Stimulated activated CD4-positive, alpha-beta T cell treated with anti-CD3 and anti-CD28 coated beads, Interleukin-1b, Interleukin-23, amount 100 ng/mL, for 24 hours (primary cell): ENCODE measurements at regions not wholly inside any gene's neighbourhood (a gene's known extent, or its start where the extent isn't known, plus 50 kb on each side); places are given as distances from the start of the nearest gene placed in this dataset.
"Not testable (repeated sequence)": the region's sequence is repeated elsewhere in the genome, so short reads cannot be mapped to it uniquely, and the experiment has no call there.

Experiments
- DNase-seq, 4 experiments: peaks; one replicate each; pipeline ENCODE4 v3.0.0-alpha.2; 2020; ENCODE audit warnings: low read depth in 4 of 4, low spot score in 1 of 4

DNA sequence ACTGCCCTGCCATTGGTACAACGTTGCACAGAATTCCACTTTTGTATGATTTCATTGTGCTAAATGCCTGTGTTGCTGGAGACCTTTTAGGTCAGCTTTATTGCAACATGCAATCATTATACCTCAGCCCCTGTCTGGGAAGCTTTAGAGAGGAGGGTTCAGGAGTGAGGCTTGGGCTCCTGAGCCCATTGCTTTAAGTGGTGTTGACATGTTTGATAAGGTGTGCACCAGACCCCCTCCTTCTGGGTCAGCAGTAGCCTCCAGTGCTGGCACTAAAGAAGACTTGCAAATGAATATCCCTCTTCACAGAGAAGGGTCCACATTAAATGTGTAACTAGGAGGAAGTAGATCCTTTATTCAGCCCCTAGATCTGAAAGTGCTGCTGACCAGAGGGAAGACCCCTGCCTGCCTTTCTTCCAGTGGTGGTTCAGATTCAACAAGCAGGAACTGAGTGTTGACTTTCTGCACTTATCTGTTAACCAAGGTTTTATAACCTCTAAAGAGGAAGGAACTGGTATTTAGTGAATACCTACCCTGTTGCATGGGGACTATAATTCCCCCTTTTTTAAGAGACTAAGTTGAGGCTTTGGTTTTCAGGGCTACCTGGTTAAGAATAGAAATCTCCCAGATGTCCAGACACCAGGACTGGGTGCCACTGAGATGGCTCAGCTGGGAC is 369.4 kb upstream of the IGFBP3 start:
- DNase-seq = no peak

DNA sequence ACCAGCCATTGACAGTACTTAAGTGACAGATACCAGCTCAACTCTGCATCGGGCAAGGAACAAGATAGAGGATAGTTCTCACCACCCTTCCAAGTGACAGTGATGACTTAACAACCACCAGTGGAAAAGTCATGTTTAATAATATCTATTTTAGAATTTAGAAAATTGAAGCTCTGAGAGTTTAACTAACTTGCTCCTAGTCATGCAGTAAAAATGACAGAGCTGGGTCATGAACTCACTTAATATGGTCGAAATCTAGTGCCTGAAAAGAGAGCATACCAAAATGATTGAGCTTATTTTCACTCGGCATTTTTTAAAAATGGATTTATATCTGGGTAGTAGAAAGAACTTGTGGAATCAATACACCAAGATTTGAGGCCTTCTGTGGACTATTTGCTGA is 367.8 kb upstream of the IGFBP3 start:
- no peak for DNase-seq

DNA sequence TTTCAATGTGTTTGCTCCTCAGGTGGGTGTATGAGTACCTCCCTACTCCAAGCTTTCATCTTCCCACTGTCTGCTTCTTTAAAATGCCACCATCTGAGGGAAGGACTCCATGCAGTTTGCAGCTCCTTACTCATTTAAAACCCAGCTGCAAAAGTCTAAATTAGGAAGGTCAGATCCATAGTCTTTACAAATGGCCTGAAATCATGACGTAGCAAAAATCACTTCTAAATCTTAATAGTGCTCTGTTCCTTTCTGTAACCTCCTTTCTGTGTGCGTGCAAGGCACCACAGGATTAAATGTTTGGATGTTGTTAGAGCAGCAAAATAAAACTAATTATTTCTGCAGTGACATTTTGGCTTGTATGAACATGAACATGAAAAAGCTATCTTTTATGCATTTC is 366.9 kb upstream of the IGFBP3 start:
- no peak for DNase-seq

DNA sequence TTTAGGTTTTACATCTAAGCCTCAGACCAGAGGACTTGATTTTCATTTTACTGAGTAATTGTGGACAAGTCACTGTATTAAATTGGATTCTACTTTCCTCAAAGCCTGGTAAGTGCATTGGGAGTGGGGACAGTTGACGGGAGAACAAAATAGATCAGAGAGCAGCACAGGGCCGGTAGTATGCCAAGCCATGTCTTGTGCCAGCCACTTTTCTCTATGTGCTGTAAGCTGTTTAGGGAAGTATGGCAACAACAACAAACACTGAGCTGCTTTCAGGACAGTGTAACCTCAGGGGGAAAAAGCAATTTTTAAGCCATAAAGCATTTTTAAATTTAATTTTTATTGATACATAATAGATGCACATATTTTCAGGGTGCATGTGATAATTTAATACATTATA is 365.9 kb upstream of the IGFBP3 start:
- DNase-seq = no peak

GRCh38 chr7:46286356-46286755 is 365.3 kb upstream of the IGFBP3 start:
- no peak for DNase-seq

- no peak for DNase-seq
Observed at GRCh38 chr7:46285878-46286277, 364.8 kb upstream of the IGFBP3 start.

DNA sequence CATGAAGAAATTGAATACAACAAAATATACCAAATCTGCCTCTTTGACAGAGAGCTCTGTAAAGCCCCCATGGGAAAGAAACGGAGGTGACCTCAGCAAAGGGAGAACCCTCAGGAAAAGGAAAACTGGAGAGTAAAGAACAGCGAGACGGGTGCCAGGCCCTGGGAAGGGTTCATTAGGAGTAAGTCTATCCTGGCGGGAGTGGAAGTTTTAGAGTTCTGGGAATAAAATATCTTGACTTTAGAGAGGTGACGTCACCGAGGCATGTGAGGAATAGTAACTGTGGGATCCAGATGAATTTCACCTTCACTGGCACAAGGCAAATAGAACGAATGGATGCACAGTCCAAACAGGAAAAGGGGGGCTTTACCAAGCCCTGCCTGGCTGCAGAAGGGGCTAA is 362.8 kb upstream of the IGFBP3 start:
- no peak for DNase-seq

GRCh38 chr7:46282155-46282554 is 361.1 kb upstream of the IGFBP3 start:
- DNase-seq = no peak

DNA sequence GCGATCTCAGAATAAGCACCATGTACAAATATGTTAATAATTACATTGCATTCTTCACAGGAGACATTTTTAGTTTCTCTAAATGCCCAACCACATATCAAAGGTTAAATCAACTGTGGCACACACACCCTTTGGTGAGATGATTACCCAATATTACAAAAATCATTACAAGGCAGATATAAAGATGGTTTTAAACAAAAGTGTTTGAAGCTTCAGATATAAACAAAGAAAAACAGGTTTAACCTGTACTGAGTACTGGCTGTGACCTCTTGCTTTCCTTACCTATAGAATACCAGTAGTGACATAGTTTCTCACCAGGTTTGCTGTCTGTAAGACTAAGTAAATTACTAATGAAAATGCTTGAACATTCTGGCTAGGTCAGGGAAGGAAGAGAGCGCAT is 360.0 kb upstream of the IGFBP3 start:
- DNase-seq = no peak

DNA sequence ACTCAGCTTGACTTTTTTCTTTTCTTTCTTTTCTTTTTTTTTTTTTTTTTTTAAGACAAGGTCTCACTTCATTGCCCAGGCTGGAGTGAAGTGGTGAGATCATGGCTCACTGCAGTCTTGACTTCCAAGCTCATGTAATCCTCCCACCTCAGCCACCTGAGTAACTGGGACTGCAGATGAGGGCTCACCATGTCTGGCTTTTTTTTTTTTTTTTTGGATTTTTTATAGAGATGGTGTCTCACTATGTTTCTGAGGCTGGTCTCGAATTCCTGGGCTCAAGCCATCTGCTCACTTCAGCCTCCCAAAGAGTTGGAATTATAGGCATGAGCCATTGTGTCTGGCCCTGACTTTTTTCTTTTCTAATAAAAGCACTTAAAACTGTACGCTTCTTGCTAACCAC is 358.2 kb upstream of the IGFBP3 start:
- no peak for DNase-seq

DNA sequence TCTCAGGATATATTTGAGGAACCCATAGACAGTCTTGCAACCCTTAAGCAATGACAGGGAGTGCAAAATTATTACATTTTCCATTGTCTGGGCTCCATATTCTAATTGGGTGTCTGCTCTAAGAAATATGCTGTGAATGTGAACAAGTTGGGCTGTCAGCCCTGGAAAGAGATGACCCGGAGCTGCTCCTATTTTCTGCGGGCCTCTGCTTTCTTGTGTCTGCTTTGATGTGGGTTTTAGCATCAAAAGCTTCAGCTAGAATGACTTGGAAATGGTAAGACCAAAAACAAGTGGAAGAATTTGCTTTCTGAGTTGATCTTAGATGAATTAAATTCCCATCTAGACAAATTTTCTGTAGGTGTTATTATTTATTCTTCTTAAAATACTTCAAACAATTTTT is 343.6 kb upstream of the IGFBP3 start:
- no peak for DNase-seq

GRCh38 chr7:46261638-46262037 is 340.6 kb upstream of the IGFBP3 start:
- DNase-seq = not testable (repeated sequence)

GRCh38 chr7:46259947-46260346 is 338.9 kb upstream of the IGFBP3 start:
- no peak for DNase-seq

DNA sequence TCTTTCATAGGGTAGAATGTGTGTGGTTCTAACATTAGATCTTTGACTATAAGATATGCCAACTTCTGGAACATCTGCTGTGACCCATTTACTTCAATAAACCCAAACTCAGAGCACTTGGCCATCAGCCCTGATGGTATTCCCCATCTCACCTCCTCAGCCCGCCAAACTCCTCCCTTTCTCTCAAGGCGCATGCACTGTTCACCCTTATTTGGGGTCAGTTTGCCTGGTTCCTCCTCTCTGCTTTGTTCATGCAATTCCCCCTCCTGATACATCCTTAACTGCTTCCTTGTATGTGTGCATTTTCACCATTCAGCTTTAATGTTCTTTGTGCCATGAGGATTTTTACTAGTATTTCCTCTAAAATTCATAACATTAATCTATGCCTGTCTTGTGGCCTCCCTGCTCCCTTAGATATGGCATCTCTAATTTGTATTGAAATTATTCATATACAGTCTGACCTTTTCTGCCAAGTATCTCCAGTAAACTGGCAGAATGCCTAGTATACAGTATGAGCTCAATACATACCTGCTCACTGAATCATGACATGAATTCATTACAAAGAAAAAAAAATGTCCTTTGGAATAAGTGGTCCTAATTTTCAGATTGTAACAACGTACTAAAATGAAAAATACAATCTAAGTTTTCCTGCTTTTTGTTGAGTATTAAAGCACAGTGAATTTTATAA is 336.8 kb upstream of the IGFBP3 start:
- no peak for DNase-seq

GRCh38 chr7:46256870-46257661 is 336.0 kb upstream of the IGFBP3 start:
- DNase-seq = no peak

DNA sequence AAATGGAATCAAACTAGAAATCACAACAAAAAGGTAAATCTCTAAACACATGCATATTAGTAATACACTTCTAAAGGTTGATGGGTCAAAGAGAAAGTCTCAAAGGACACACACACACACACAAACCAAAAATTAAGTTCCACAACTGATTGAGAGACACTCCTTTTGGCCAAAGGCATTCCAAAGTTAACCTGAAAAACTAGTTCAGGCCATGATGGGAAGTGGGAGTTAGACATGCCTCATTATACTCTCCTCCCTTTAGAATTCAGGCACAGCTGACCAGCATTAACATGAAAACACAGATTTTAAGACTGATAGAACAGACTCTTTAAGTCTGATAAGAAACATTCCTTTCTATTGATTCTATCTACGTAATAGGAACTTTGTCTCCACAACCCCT is 332.4 kb upstream of the IGFBP3 start:
- DNase-seq = no peak

DNA sequence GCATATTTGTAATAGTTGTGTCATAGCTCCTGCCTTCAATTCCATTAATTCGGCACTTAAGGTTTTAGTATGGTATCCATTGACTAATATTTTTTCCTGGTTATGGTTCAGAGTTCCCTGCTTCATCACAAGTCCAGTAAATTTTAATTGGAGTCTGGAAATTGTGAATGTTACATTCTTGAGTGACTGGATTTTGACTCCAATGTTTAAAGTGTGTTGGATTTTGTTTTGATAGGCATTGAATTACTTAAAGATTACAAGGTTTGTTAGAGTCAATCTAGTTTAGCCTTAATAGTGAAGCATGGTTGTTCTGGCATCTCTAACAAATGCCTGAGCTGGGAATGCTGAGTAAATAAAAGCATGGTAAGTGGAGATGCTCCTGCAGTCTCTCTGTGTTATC is 326.6 kb upstream of the IGFBP3 start:
- no peak for DNase-seq

- DNase-seq = no peak
Observed at GRCh38 chr7:46245586-46246111, 324.6 kb upstream of the IGFBP3 start.

- DNase-seq = no peak
Observed at GRCh38 chr7:46244757-46245156, 323.7 kb upstream of the IGFBP3 start.

GRCh38 chr7:46243406-46243805 is 322.3 kb upstream of the IGFBP3 start:
- DNase-seq = no peak

DNA sequence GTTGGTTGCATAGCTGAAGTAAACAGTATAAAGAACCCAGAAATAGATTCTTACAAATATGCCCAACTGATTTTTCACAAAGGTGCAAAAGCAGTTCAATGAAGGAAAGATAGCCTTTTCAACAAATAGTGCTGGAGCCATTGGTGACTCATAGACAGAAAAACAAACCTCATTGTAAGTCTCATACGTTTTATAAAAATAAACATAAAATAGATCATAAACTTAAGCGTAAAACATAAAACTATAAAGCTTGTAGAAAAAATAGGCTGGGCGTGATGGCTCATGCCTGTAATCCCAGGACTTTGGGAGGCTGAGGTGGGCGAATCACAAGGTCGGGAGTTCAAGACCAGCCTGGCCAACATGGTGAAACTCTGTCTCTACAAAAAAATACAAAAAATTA is 318.8 kb upstream of the IGFBP3 start:
- DNase-seq = no peak

GRCh38 chr7:46237466-46237865 is 316.4 kb upstream of the IGFBP3 start:
- no peak for DNase-seq
